SIG-M5 treated with dmso at 0.1 percent for 504 hours (cell line): ENCODE measurements at regions not wholly inside any gene's neighbourhood (a gene's known extent, or its start where the extent isn't known, plus 50 kb on each side); places are given as distances from the start of the nearest gene placed in this dataset.
"Not testable (repeated sequence)": the region's sequence is repeated elsewhere in the genome, so short reads cannot be mapped to it uniquely, and the experiment has no call there.

Source experiments
- DNase-seq: peaks from one replicate; lab custom pipeline; 2025; ENCODE audit not compliant: unreplicated experiment; lab: John Stamatoyannopoulos, UW

DNA sequence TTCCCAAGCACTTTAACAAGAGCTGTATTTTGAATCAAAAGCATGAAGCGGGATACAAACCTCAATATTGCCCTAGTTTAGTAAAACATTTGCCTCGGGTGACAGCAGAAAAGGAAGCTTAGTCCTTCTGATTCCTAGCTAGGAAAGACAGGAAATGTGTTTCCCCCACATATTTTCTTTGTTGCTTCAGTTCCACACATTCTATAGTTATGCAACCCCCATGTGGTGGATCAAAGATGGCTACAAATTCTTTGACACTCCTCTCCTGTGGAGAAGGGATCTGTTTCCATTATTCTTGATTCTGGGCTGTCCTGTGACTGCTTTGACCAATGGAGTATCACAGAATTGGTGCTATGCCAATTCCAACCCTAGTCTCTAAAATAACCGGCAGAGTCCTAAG, 89.1 kb upstream of the SLC30A5 start:
- no peak for DNase-seq

DNA sequence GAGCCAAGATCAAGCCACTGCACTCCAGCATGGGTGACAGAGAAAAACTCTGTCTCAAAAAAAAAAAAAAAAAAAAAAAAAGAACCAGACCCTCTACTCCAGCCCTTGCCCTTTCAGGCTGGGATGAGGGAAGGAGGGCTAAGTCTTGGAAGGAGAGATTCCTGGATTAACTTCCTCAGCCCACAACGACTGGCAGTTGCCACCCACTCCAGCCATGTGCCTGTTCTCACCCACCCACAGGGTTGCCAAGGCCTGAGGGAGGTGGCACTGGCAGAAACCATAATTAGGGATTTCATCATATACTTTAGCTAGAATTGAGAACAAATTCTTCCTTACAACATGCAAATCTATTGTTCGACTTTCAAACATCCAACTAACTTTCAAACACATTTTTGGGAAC, 87.8 kb upstream of the SLC30A5 start:
- DNase-seq: no peak

GRCh38 chr5:69007163-69007562, 86.7 kb upstream of the SLC30A5 start:
- DNase-seq: no peak

DNA sequence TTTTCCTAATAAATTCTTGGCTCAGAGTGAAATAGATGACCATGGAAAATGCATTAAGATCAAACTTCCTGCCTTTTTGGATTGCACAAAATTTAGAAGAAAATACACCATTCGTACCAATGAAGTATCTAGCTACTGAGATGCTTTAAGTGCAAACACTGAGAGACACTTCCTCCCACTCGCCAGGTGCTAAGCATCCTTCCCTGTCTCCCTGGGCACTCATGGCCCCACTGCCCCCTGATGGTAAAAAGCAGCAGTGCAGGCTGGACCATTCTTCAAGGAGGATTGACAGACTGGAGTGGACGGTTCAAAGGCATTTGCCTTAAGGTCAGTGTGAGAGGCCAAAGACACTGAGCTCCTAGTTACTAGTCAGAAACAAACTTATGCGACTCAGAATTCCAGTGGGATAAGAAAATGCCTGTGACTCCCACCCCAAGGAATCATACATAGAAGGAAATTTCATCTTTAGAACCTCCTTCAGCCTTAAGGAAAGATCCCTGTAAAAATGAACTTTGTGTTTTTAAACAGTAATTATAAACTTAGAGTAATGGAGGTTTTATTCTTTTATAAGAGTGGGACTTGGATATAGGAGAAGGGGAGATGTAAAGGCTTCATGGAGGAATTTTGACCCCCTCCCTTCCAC, 86.0 kb upstream of the SLC30A5 start:
- peak; percentile 48 for DNase-seq

GRCh38 chr5:69010476-69010875, 83.3 kb upstream of the SLC30A5 start:
- DNase-seq: no peak

GRCh38 chr5:69011910-69012309, 81.9 kb upstream of the SLC30A5 start:
- no peak for DNase-seq

DNA sequence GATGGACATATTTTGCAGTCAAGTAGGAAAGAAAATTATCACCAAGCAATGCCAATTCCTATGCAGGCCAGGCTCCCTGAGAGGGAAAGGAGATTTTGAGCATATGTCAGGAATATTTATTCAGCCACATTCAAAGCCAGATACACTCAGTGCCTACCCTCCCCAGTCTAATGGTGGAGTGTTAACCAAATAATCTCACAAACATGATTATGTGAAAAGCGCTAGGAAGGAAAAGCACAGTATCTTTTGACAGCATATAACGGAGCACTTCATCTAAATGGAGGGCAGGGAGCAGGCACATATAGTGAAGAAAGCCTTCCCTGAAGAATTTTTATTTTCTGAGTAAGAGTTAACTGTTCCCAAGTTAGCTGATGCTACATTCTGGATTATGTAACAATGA, 80.3 kb upstream of the SLC30A5 start:
- DNase-seq: peak; percentile 27

DNA sequence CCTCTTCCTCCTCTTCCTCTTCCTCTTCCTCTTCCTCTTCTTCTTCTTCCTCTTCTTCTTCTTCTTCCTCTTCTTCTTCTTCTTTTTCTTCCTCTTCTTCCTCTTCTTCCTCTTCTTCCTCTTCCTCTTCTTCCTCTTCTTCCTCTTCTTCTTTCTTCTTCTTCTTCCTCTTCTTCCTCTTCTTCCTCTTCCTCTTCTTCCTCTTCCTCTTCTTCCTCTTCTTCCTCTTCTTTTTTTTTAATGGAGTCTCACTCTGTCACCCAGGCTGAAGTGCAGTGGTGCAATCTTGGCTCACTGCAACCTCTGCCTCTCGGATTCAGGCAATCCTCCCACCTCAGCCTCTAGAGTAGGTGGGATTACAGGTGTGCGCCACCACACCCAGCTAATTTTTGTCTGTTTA, 79.8 kb upstream of the SLC30A5 start:
- DNase-seq: not testable (repeated sequence)

DNA sequence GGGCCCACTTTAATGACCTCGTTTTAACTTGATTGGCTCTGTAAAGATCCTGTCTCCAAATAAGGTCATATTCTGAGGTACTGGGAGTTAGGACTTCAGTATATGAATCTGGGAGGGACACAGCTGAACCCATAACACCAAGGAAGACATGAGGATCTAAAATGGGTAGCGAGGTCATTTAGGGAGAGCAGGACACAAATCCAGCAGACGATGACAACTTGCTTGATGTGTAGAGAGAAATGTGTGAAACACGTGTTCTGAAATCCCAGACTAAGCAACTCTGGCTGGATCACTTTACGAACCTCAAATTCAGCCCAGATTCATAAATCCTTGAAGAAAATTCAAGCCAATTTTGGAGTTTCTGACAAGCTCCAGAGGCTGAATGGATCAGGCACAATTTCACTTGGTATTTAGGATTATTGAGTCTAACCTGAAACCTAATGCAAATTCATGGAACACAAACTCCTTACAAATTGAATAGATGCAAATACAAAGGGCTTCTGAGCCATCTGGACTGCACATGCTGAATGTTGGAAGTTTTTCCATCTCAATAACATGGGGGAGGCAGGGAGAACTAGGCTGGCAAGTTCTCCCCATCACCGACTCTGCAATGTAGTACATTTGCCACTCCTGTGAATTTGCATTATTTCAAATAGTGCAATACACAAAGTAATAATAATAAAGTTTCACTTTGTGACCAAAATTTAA, 74.0 kb upstream of the SLC30A5 start:
- DNase-seq: no peak

- DNase-seq: peak; percentile 55
Observed at GRCh38 chr5:69024241-69024651, 69.6 kb upstream of the SLC30A5 start.

DNA sequence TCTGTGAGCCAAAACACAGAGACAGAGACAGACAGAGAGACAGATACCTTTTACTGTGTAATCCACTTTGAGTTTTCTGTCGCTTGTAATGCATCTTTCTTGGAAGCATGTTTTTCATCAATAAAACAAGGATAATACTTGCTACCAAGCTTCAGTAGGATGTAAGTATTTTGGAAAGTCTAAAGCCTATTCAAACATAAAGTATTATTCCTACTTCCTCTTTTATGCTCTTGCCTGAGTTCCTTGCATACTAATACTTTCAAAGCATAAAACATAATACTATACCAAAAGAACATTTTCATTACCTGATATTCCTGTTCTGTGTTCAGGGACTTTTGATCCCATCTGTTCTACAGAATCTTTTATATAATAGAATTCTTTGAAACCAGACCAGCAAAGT, 64.5 kb upstream of the SLC30A5 start:
- DNase-seq: no peak

DNA sequence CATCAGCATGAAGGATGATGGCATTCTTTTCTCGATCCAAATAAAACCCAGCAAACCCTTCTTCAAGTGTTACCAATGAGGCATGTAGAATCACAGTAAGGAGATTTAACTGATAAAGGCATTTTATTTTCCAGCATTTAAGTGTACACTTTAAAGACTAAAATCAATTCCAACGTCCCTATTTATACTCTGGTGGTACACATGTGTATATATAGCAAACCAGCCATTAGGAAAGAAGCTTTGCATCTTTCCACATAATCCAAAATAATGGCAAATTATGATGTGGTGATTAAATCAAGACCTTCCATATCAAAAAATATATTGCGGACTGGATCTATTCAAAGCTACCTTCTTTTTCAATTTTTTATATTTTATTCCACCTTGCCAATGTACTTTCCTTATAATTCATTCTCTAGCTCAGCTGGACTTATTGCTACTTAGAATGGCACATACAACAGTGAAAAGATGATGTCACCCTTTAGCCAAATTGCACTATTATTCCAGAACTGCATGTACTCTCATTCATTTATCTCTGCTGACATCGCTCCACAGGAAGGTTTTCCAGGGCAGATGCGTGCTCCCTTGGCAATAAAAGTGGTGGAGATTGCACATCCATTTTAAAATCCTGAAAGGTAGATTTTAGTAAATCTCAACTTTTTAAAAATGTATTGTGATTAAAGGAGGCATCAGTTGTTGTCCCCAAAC, 63.3 kb upstream of the SLC30A5 start:
- DNase-seq: no peak

DNA sequence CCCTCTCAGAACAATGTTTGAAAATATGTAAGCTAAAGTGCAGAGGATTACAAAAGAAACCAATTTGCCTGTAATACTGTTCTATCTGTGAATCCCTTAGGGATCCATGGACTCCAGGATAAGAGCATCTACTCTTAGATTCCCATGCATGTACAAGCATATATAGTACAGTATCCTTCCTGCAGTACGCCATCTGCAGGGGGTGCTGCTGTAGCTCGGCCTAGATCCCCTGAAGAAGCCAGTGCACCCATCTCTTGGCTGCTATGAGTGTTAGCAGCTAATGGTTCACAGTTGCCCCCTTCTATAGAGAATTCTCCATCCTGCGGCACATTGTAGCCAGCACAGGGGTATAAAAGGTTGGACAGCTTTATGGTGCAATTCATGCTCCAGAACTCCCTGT, 61.8 kb upstream of the SLC30A5 start:
- no peak for DNase-seq

DNA sequence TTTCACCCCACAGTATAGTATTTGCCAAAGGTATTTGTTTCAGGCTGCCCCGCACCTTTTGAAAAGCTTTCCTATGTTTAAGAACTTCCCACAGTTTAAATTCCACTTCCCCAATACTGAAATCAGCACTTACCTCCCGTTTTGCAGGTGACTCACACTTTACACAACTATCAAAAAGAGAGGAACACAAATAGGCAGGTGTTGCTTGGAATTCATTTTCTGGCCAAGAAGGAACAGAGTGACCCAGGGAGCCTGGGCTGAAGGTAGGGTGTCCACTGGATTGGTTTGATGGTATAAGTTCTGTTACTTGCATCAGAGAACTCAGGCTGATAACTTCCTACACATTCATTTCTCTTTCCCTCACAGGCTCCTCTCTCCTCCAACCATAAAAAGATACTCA, 60.1 kb upstream of the SLC30A5 start:
- no peak for DNase-seq

GRCh38 chr5:69034898-69035297, 58.9 kb upstream of the SLC30A5 start:
- DNase-seq: no peak

- no peak for DNase-seq
Observed at GRCh38 chr5:69035665-69036064, 58.1 kb upstream of the SLC30A5 start.

DNA sequence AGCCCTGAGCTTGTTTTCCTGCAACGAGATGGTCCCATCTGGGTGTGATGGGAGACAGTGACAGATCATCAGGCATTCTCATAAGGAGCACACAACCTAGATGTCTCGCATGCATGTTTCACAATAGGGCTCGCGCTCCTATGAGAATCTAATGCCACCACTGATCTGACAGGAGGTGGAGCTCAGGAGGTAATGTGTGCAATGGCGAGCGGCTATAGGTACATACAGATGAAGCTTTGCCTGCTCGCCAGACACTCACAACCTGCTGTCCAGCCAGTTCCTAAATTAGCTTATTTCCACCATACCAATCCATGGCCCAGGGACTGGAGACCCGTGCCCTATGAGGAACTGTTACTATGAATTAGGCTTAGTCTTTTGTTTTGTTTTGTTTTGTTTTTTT, 55.3 kb upstream of the SLC30A5 start:
- DNase-seq: no peak

- no peak for DNase-seq
Observed at GRCh38 chr5:69039829-69040228, 54.0 kb upstream of the SLC30A5 start.

GRCh38 chr5:69042500-69042899, 51.3 kb upstream of the SLC30A5 start:
- no peak for DNase-seq

GRCh38 chr5:69042915-69043654, 50.7 kb upstream of the SLC30A5 start:
- peak; percentile 90 for DNase-seq

- DNase-seq: no peak
Observed at GRCh38 chr5:69043655-69043996, 50.2 kb upstream of the SLC30A5 start.
